ENCODE measurements at regions not wholly inside any gene's neighbourhood (a gene's known extent, or its start where the extent isn't known, plus 50 kb on each side); places are given as distances from the start of the nearest gene placed in this dataset.

DNA sequence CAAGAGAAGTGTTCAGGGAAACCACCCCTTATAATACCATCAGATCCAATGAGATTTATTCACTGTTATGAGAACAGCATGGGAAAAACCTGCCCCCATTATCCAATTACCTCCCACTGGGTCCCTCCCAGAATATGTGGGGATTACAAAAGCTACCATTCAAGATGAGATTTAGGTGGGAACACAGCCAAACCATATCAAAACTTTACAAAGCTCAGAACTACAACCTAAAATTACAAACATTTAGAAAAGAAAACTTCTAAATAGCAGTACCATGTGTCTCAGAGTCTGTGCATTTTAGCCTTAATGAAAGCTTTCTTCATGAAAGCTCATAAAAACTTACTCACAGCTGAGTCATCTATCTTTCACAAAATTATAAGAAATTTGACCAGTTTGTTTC lies 1442.8 kb upstream of the PCDH7 start:
- TF ChIP-seq, protein P1, sequence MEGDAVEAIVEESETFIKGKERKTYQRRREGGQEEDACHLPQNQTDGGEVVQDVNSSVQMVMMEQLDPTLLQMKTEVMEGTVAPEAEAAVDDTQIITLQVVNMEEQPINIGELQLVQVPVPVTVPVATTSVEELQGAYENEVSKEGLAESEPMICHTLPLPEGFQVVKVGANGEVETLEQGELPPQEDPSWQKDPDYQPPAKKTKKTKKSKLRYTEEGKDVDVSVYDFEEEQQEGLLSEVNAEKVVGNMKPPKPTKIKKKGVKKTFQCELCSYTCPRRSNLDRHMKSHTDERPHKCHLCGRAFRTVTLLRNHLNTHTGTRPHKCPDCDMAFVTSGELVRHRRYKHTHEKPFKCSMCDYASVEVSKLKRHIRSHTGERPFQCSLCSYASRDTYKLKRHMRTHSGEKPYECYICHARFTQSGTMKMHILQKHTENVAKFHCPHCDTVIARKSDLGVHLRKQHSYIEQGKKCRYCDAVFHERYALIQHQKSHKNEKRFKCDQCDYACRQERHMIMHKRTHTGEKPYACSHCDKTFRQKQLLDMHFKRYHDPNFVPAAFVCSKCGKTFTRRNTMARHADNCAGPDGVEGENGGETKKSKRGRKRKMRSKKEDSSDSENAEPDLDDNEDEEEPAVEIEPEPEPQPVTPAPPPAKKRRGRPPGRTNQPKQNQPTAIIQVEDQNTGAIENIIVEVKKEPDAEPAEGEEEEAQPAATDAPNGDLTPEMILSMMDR (IDR thresholded peaks at IDR 0.05; ENCODE audit: insufficient read depth, low read depth, low read length) = no peak
- TF ChIP-seq EZH2 (IDR thresholded peaks at IDR 0.05; ENCODE audit: insufficient read depth, low read length) = no peak

Data from astrocyte (in vitro differentiated cells and primary cell).